ENCODE measurements at regions not wholly inside any gene's neighbourhood (a gene's known extent, or its start where the extent isn't known, plus 50 kb on each side); places are given as distances from the start of the nearest gene placed in this dataset.
"Not testable (repeated sequence)": the region's sequence is repeated elsewhere in the genome, so short reads cannot be mapped to it uniquely, and the experiment has no call there.

- TF ChIP-seq CTCF (IDR thresholded peaks at IDR 0.05; ENCODE audit: insufficient read depth, low read depth, low read length, missing control alignments), result no peak
- DNase-seq (ENCODE audit: low read depth), result no peak
- no peak overlapping the region for H3K4me3 ChIP-seq (ENCODE audit: low read length)
These were observed 277.9 kb upstream of the TLE3 start for GRCh38 chr15:70375586-70375985.

- no peak overlapping the region for H3K4me3 ChIP-seq (ENCODE audit: low read length)
- peak; percentile 80 for DNase-seq (ENCODE audit: low read depth)
- no peak for TF ChIP-seq CTCF (IDR thresholded peaks at IDR 0.05; ENCODE audit: insufficient read depth, low read depth, low read length, missing control alignments)
These were observed 277.3 kb upstream of the TLE3 start for GRCh38 chr15:70375006-70375431.

DNA sequence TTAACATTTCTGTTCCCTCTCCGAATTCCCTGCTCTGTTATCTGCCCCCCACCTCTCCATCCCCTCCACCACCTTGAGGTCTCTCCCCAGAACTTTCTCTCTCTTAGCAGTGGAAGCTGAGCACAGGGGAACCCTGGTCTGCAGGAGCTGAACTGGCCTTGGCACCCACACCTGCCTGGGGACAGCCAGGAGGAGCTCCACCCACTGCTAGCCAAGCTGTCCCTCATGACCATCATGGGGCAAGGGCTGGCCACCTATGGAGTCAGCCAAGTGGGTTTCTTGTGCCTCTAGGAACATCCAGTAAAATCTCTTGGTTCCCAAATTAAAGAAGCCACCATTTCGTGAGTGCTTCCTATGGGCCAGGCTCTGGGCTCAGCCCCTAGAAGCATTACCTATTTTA, 276.4 kb upstream of the TLE3 start:
- no peak overlapping the region for H3K4me3 ChIP-seq (ENCODE audit: low read length)
- DNase-seq (ENCODE audit: low read depth), result no peak
- no peak for TF ChIP-seq CTCF (IDR thresholded peaks at IDR 0.05; ENCODE audit: insufficient read depth, low read depth, low read length, missing control alignments)

- H3K4me3 ChIP-seq (ENCODE audit: low read length), result not testable (repeated sequence)
These were observed 275.7 kb upstream of the TLE3 start for GRCh38 chr15:70373439-70373838.

DNA sequence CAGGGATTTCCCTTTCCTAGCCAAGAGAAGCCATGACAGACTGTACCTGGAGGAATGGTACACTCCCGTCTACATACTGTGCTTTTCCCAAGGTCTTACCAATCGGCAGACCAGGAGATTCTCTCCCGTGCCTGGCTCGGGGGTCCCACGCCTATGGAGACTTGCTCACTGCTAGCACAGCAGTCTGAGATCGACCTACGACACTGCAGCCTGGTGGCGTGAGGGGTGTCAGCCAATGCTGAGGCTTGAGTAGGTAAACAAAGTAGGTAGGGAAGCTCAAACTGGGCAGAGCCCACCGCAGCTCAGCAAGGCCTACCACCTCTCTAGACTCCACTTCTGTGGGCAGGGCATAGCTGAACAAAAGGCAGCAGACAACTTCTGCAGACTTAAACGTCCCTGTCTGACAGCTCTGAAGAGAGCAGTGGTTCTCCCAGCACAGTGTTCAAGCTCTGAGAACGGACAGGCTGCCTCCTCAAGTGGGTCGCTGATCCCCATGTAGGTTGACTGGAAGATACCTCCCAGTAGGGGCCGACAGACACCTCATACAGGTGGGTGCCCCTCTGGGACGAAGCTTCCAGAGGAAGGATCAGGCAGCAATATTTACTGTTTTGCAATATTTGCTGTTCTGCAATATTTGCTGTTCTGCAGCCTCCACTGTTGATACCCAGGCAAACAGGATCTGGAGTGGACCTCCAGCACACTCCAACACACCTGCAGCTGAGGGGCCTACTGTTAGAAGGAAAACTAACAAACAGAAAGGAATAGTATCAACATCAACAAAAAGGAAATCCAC, 270.4 kb upstream of the TLE3 start:
- H3K4me3 ChIP-seq (ENCODE audit: low read length); DNase-seq (ENCODE audit: low read depth): not testable (repeated sequence)

More at GRCh38 chr15:70373439-70373838, 275.7 kb upstream of the TLE3 start:
- not testable (repeated sequence) for DNase-seq (ENCODE audit: low read depth)

GRCh38 chr15:70364023-70364422, 266.3 kb upstream of the TLE3 start:
- not testable (repeated sequence) for H3K4me3 ChIP-seq (ENCODE audit: low read length); DNase-seq (ENCODE audit: low read depth)

GRCh38 chr15:70362886-70363285, 265.2 kb upstream of the TLE3 start:
- TF ChIP-seq CTCF (IDR thresholded peaks at IDR 0.05; ENCODE audit: insufficient read depth, low read depth, low read length, missing control alignments), result peak; percentile 40
- DNase-seq (ENCODE audit: low read depth), result peak; percentile 5
- H3K4me3 ChIP-seq (ENCODE audit: low read length), result no peak overlapping the region

DNA sequence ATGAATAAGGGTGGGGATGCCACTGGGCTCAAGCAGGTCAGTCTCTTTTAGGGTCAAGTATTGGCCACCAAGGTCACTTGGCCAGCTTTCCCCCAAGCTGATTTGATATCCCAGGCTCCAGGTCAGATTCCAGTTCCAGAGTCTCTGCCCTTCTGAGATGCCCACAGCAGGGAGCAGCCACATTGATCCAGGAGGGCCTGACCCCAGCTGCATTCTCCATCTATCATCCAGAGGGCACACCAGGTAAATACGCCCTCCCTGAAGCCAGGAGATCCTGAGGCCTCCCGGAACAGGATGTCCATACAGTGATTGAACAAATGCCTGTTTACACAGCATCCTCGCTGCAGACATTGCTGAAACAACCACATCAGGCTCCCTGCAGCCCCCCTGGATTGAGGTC, 264.6 kb upstream of the TLE3 start:
- no peak for DNase-seq (ENCODE audit: low read depth)

More for the DNA sequence above, 264.6 kb upstream of the TLE3 start:
- H3K4me3 ChIP-seq (ENCODE audit: low read length), result no peak overlapping the region
- no peak for TF ChIP-seq CTCF (IDR thresholded peaks at IDR 0.05; ENCODE audit: insufficient read depth, low read depth, low read length, missing control alignments)

Data from epithelial cell of esophagus (primary cell).